ENCODE measurements at regions not wholly inside any gene's neighbourhood (a gene's known extent, or its start where the extent isn't known, plus 50 kb on each side); places are given as distances from the start of the nearest gene placed in this dataset.

GRCh38 chr10:33800986-33801385, 466.5 kb upstream of the NRP1 start:
- H3K27ac ChIP-seq (ENCODE audit: low read depth, low read length, poor library complexity, severe bottlenecking): no peak overlapping the region
- H3K4me3 ChIP-seq (ENCODE audit: low read depth, low read length, poor library complexity, severe bottlenecking): no peak overlapping the region
- no peaks in the 10 kb centered on the region for H3K27me3 ChIP-seq (ENCODE audit: insufficient read depth, low read length)
- H3K9ac ChIP-seq (ENCODE audit: low read length): no peak overlapping the region
- H2AFZ ChIP-seq (ENCODE audit: low read length): no peak overlapping the region
- no peaks in the 10 kb centered on the region for H3K9me2 ChIP-seq (ENCODE audit: low read depth, low read length)
- no peaks in the 10 kb centered on the region for H3F3A ChIP-seq (ENCODE audit: insufficient read depth, low read length)
- no peaks in the 10 kb centered on the region for H3K9me3 ChIP-seq (ENCODE audit: low read length)
- TF ChIP-seq, protein P1, sequence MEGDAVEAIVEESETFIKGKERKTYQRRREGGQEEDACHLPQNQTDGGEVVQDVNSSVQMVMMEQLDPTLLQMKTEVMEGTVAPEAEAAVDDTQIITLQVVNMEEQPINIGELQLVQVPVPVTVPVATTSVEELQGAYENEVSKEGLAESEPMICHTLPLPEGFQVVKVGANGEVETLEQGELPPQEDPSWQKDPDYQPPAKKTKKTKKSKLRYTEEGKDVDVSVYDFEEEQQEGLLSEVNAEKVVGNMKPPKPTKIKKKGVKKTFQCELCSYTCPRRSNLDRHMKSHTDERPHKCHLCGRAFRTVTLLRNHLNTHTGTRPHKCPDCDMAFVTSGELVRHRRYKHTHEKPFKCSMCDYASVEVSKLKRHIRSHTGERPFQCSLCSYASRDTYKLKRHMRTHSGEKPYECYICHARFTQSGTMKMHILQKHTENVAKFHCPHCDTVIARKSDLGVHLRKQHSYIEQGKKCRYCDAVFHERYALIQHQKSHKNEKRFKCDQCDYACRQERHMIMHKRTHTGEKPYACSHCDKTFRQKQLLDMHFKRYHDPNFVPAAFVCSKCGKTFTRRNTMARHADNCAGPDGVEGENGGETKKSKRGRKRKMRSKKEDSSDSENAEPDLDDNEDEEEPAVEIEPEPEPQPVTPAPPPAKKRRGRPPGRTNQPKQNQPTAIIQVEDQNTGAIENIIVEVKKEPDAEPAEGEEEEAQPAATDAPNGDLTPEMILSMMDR (IDR thresholded peaks at IDR 0.05; ENCODE audit: low read length): no peak
- no peak for TF ChIP-seq EZH2 (IDR thresholded peaks at IDR 0.05; ENCODE audit: borderline replicate concordance, low read length)
- no peaks in the 10 kb centered on the region for H3K79me2 ChIP-seq (ENCODE audit: insufficient read depth, low read length)
- no peak overlapping the region for H3K4me2 ChIP-seq (ENCODE audit: low read length)
- no peaks in the 10 kb centered on the region for H4K20me1 ChIP-seq (ENCODE audit: insufficient read depth, low read length)
- no peaks in the 10 kb centered on the region for H3K36me3 ChIP-seq (ENCODE audit: insufficient read depth, low read length)
- no peaks in the 10 kb centered on the region for H3K4me1 ChIP-seq (ENCODE audit: insufficient read depth, low read length, severe bottlenecking)

GRCh38 chr10:33800545-33800944, 466.1 kb upstream of the NRP1 start:
- Histone ChIP-seq H3K36me3 (ENCODE audit: insufficient read depth, low read length) (no peaks in the 10 kb centered on the region), H3K79me2 (ENCODE audit: insufficient read depth, low read length) (no peaks in the 10 kb centered on the region), H3K9ac (ENCODE audit: low read length) (no peak overlapping the region), H3K9me3 (ENCODE audit: low read length) (no peaks in the 10 kb centered on the region), H3K9me2 (ENCODE audit: low read depth, low read length) (no peaks in the 10 kb centered on the region), H3K27ac (ENCODE audit: low read depth, low read length, poor library complexity, severe bottlenecking) (no peak overlapping the region), H4K20me1 (ENCODE audit: insufficient read depth, low read length) (no peaks in the 10 kb centered on the region), H3K27me3 (ENCODE audit: insufficient read depth, low read length) (no peaks in the 10 kb centered on the region), H3F3A (ENCODE audit: insufficient read depth, low read length) (no peaks in the 10 kb centered on the region), H3K4me3 (ENCODE audit: low read depth, low read length, poor library complexity, severe bottlenecking) (no peak overlapping the region), H3K4me2 (ENCODE audit: low read length) (no peak overlapping the region), H3K4me1 (ENCODE audit: insufficient read depth, low read length, severe bottlenecking) (no peaks in the 10 kb centered on the region), H2AFZ (ENCODE audit: low read length) (no peak overlapping the region)
- no peak for TF ChIP-seq EZH2 (IDR thresholded peaks at IDR 0.05; ENCODE audit: borderline replicate concordance, low read length)
- TF ChIP-seq, protein P1 (IDR thresholded peaks at IDR 0.05; ENCODE audit: low read length): no peak

GRCh38 chr10:33799944-33800323, 465.5 kb upstream of the NRP1 start:
- no peak overlapping the region for H3K4me2 ChIP-seq (ENCODE audit: low read length)
- H3K36me3 ChIP-seq (ENCODE audit: insufficient read depth, low read length): no peaks in the 10 kb centered on the region
- H3K9me3 ChIP-seq (ENCODE audit: low read length): no peaks in the 10 kb centered on the region
- no peak overlapping the region for H3K27ac ChIP-seq (ENCODE audit: low read depth, low read length, poor library complexity, severe bottlenecking)
- no peaks in the 10 kb centered on the region for H3K9me2 ChIP-seq (ENCODE audit: low read depth, low read length)
- H2AFZ ChIP-seq (ENCODE audit: low read length): no peak overlapping the region
- no peaks in the 10 kb centered on the region for H3F3A ChIP-seq (ENCODE audit: insufficient read depth, low read length)
- TF ChIP-seq EZH2 (IDR thresholded peaks at IDR 0.05; ENCODE audit: borderline replicate concordance, low read length): no peak
- TF ChIP-seq, protein P1 (IDR thresholded peaks at IDR 0.05; ENCODE audit: low read length): no peak
- no peaks in the 10 kb centered on the region for H4K20me1 ChIP-seq (ENCODE audit: insufficient read depth, low read length)
- H3K27me3 ChIP-seq (ENCODE audit: insufficient read depth, low read length): no peaks in the 10 kb centered on the region
- H3K4me3 ChIP-seq (ENCODE audit: low read depth, low read length, poor library complexity, severe bottlenecking): no peak overlapping the region
- no peaks in the 10 kb centered on the region for H3K79me2 ChIP-seq (ENCODE audit: insufficient read depth, low read length)
- no peaks in the 10 kb centered on the region for H3K4me1 ChIP-seq (ENCODE audit: insufficient read depth, low read length, severe bottlenecking)
- no peak overlapping the region for H3K9ac ChIP-seq (ENCODE audit: low read length)

Data from OCI-LY1 (cell line).